ENCODE measurements at regions not wholly inside any gene's neighbourhood (a gene's known extent, or its start where the extent isn't known, plus 50 kb on each side); places are given as distances from the start of the nearest gene placed in this dataset.

GRCh38 chr13:111484141-111484925 lies 163.9 kb downstream of the TEX29 start:
- no peak overlapping the region for H3K4me3 Mint-ChIP-seq (ENCODE audit: unreplicated experiment)
- no peaks in the 10 kb centered on the region for H3K27me3 ChIP-seq (ENCODE audit: insufficient read depth, low read length)
- no peaks in the 10 kb centered on the region for H3K4me1 Mint-ChIP-seq (ENCODE audit: low read depth, unreplicated experiment)
- no peaks in the 10 kb centered on the region for H3K79me2 ChIP-seq (ENCODE audit: insufficient read depth, low read length)
- H3K27ac ChIP-seq (ENCODE audit: low read depth, low read length), result no peak overlapping the region
- H3K4me1 ChIP-seq (ENCODE audit: insufficient read depth, low read length), result no peaks in the 10 kb centered on the region
- peaks cover 8% of the 10 kb centered on the region for H3K9me3 ChIP-seq (ENCODE audit: insufficient read depth, low read depth, low read length)
- peaks cover 11% of the 10 kb centered on the region for H3K9me3 Mint-ChIP-seq (ENCODE audit: unreplicated experiment)
- no peak overlapping the region for H3K4me2 ChIP-seq (ENCODE audit: low read length)
- no peaks in the 10 kb centered on the region for H3K36me3 Mint-ChIP-seq (ENCODE audit: low read depth, unreplicated experiment)
- DNase-seq (ENCODE audit: low read depth) (no peak), FAIRE-seq (no peak)
- H3K27ac Mint-ChIP-seq (ENCODE audit: unreplicated experiment), result no peak overlapping the region
- no peak overlapping the region for H3K4me3 ChIP-seq (ENCODE audit: insufficient read depth, low read depth, low read length)
- TF ChIP-seq EZH2 (IDR thresholded peaks at IDR 0.05; ENCODE audit: insufficient read depth, low read length) (no peak), CTCF (IDR thresholded peaks at IDR 0.05; ENCODE audit: insufficient read depth, low read depth, low read length) (no peak)
- H3K9ac ChIP-seq (ENCODE audit: low read length), result no peak overlapping the region
- H3K27me3 Mint-ChIP-seq (ENCODE audit: low read depth, unreplicated experiment), result peaks cover 37% of the 10 kb centered on the region
- H4K20me1 ChIP-seq (ENCODE audit: insufficient read depth, low read length), result no peaks in the 10 kb centered on the region
- no peak overlapping the region for H2AFZ ChIP-seq (ENCODE audit: low read depth, low read length)
- H3K36me3 ChIP-seq (ENCODE audit: insufficient read depth, low read length), result no peaks in the 10 kb centered on the region

DNA sequence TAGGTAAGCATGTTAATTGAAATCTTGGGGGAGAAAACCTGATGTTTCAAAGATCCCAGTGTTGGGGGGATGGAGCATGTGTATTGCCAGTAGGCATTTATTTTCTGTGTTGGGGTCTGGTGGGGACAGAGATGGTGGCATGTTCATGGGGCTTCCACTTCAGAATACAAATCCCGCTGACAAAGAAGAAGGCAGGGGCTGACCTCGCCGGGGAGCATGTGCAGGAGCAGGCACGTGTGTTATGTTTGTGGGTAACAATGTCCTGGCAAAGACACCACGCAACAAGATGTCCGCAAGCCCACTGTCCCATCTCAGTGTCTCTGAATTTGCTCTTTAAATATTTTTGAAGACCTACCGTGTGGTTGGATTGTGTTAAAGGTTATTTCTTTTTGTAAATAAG lies 164.5 kb downstream of the TEX29 start:
- Histone ChIP-seq H4K20me1 (ENCODE audit: insufficient read depth, low read length) (no peaks in the 10 kb centered on the region), H3K4me2 (ENCODE audit: low read length) (no peak overlapping the region), H3K4me1 (ENCODE audit: insufficient read depth, low read length) (no peaks in the 10 kb centered on the region), H3K27ac (ENCODE audit: low read depth, low read length) (no peak overlapping the region), H3K36me3 (ENCODE audit: insufficient read depth, low read length) (no peaks in the 10 kb centered on the region), H3K27me3 (ENCODE audit: insufficient read depth, low read length) (no peaks in the 10 kb centered on the region), H2AFZ (ENCODE audit: low read depth, low read length) (no peak overlapping the region), H3K4me3 (ENCODE audit: insufficient read depth, low read depth, low read length) (no peak overlapping the region), H3K9ac (ENCODE audit: low read length) (no peak overlapping the region), H3K79me2 (ENCODE audit: insufficient read depth, low read length) (no peaks in the 10 kb centered on the region), H3K9me3 (ENCODE audit: insufficient read depth, low read depth, low read length) (peaks cover 8% of the 10 kb centered on the region)
- DNase-seq (ENCODE audit: low read depth) (no peak), FAIRE-seq (no peak)
- Mint-ChIP-seq H3K27me3 (ENCODE audit: low read depth, unreplicated experiment) (peaks cover 32% of the 10 kb centered on the region), H3K27ac (ENCODE audit: unreplicated experiment) (no peak overlapping the region), H3K4me3 (ENCODE audit: unreplicated experiment) (no peak overlapping the region), H3K36me3 (ENCODE audit: low read depth, unreplicated experiment) (no peaks in the 10 kb centered on the region), H3K9me3 (ENCODE audit: unreplicated experiment) (peaks cover 11% of the 10 kb centered on the region), H3K4me1 (ENCODE audit: low read depth, unreplicated experiment) (no peaks in the 10 kb centered on the region)
- no peak for TF ChIP-seq EZH2 (IDR thresholded peaks at IDR 0.05; ENCODE audit: insufficient read depth, low read length)
- no peak for TF ChIP-seq CTCF (IDR thresholded peaks at IDR 0.05; ENCODE audit: insufficient read depth, low read depth, low read length)
